ENCODE measurements at regions not wholly inside any gene's neighbourhood (a gene's known extent, or its start where the extent isn't known, plus 50 kb on each side); places are given as distances from the start of the nearest gene placed in this dataset.
"Not testable (repeated sequence)": the region's sequence is repeated elsewhere in the genome, so short reads cannot be mapped to it uniquely, and the experiment has no call there.

DNA sequence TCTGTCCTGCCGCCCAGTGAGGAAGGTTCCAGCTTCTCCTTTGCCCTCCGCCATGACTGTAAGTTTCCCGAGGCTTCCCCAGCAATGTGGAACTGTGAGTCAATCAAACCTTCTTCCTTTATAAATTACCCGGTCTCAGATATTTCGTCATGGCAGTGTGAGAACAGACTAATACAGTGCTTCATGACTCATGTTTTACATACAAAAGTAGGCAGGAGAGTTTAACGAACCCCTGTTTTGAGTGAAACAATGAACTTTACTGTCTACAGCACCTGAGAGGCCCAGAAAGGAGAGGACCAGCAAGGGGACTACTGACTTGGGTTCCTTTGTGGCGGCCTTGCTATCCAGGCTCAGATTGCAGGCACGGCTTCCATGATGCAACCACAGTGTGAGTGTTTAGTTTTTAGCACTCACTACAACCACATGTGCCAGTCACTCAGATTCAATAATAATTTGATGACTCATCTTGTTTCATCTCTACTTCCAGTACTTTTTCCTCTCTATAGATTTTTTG lies 139.1 kb upstream of the CLINT1 start:
- no peak for DNase-seq

DNA sequence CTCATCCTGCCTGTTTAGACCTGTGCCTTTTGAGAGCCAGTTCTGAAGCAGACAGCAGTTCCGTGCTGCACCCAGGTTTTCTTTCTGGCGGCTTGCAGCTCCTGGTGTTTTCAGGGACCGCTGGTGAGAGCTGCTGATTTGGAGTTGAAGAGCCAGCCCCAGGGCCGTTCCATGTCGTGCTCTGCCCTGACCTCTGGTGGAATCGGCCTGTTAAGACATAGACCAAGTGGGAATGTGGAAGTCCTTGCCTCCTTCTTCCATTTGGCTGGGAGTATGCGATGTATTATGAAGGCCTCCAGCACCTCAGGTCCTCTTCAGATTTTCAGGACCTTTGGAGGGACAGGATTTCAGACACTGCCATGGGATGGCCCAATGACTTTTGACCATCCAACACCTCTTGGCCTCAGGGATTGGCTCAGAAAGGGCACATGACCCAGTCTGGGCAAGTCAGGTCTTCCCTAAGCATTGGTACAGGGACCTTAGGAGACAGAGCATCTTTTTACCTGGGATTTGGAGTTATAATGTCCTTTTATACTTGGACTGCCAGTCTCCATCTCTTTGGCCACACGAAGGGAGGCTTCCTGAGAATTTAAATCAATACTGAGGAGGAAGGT lies 136.1 kb upstream of the CLINT1 start:
- peak; percentile 58 for DNase-seq

DNA sequence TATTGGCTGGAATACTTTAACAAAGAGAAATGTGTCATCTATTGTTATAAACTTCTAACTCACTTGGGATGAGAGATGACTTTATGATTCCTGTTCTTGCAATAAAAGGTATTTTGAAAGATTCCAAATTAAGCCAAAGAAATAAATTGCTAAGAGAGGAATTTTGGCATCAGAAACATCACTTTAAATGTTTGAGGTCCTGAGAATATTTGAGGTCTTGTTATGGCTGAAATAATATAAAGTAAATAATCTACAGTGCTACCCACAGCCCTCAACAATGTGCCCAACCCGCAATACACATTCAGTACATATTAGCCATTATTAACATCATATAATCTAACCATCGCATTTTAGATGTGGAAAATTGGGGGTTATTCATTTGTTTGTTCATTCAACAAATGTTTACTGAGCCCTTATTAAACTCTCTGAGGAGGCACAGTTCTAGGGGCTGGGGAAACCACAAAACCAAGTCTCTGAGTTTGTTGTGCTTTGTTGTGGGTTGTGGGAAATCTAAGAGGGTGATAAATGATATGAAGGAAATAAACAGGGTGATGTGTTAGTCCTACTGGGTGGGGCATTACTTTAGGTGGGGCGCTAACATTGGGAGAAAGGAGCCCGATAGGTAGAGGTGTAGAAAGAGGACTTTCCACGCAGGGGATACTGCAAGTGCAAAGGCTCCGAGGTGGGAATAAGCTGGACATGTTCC lies 135.2 kb upstream of the CLINT1 start:
- peak; percentile 9 for DNase-seq

DNA sequence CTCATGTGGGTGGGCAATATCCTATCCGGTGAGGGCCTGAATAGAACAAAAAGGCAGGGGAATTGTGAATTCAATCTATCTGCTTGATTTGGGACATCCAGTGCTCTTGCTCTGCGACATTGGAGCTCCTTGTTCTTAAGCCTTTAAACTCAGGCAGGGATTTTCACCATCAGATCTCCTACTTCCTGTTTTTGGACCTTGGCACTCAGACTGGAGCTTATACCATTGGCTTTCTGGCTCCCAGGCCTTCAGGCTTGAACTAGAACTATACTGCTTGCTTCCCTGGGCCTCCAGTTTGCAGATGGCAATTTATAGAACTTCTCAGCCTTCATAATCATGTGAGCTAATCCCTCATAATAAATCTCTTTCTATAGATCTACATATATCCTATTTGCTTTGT lies 134.3 kb upstream of the CLINT1 start:
- DNase-seq, result no peak

GRCh38 chr5:157990583-157991181 lies 131.7 kb upstream of the CLINT1 start:
- DNase-seq, result no peak

GRCh38 chr5:157989296-157989695 lies 130.4 kb upstream of the CLINT1 start:
- DNase-seq, result no peak

GRCh38 chr5:157987259-157987658 lies 128.3 kb upstream of the CLINT1 start:
- DNase-seq, result no peak

- DNase-seq, result no peak
These were observed 127.6 kb upstream of the CLINT1 start for GRCh38 chr5:157986431-157986990.

DNA sequence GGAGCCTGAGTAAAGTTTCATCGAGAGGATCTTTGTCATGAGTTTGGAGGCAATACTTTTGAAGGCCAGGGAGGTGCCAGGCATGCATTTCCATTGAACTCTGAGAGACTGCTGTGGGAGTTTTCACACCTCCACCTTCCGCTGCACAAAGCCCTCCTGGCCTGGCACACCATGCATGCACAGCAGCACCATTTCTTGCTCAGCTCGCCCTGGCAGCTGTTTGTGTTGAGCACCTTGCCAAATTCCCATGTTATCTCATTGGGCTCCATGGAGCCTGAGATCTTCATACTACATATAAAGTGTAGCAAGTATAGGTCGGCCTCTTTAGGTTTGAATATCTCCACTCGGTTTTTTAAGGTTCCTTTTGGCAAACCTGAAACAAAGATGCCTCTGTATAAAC lies 125.7 kb upstream of the CLINT1 start:
- no peak for DNase-seq

DNA sequence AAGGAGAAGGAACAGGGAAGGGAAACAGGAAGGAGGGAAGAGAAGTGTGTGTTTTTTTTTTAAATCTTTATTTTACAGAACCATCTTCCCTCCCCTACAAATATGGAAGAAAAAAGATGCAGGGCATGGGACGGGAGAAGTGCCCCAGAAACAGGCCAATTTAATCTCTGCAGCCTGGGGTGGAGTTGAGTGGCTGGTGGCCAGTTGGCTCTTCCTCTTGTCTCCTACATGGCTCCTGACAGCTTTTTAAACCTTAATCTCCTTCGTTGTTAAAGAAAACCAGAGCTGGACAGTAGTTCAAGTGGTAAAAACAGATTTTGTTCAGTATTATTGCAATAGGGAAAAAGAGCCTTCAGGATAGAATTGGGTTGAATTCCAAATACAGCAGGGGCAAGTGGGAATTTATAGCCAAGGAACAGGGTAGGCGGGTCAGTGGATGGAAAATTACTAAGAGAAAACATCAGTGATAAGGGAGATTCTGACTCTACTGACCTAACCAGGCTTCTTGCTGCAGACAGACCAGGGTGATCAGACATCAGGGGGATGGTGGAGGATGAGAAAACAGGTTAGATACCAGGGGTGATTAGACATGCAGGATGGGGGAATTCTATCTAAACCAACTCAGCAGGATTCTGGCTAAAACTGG lies 125.1 kb upstream of the CLINT1 start:
- DNase-seq, result no peak

- DNase-seq, result no peak
These were observed 119.1 kb upstream of the CLINT1 start for GRCh38 chr5:157978061-157978460.

- DNase-seq, result no peak
These were observed 117.5 kb upstream of the CLINT1 start for GRCh38 chr5:157976429-157976828.

DNA sequence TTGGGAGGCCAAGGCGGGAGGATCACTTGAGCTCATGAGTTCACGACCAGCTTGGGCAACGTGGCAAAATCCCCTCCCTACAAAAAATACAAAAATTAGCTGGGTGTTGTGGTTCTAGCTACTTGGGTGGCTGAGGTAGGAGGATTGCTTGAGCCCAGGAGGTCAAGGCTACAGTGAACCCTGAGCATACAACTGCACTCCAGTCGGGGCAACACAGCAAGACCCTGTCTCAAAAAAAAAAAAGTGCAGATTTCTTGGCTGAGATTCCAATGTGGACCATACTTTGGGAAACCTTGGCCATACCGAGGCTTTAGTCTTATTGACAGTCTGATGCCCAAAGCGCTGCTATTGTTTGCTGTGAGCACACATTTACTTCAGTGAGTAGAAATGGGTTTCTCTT lies 113.6 kb upstream of the CLINT1 start:
- DNase-seq, result no peak

DNA sequence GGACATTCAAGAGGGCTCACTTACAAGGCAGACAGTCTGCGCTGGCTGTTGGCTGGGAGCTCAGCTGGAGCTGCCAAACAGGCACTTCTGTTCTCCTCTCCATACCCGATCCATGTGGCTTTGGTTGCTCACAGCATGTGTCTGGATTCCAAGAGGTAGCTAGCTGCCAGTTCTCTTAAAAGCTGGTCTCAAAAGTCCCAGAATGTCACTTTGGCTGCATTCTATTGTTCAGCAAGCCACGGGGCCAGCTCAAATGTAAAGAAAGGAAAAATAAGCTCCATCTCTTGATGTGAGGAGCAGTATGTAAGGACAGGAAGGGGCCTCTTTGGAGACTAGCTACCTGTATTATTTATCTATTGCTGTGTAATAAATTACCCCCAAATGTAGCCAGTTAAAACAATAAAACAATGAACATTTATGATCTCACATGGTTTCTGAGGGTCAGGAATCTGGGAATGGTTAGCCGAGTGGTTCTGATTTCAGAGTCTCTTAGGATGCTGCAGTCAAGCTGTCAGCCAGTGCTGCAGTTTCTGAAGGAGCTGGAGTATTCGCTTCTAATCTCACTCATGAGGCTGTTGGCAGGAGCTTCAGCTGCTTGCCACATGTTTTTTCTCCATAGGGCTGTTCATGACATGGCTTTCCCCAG lies 112.7 kb upstream of the CLINT1 start:
- no peak for DNase-seq

GRCh38 chr5:157968570-157968969 lies 109.6 kb upstream of the CLINT1 start:
- not testable (repeated sequence) for DNase-seq

DNA sequence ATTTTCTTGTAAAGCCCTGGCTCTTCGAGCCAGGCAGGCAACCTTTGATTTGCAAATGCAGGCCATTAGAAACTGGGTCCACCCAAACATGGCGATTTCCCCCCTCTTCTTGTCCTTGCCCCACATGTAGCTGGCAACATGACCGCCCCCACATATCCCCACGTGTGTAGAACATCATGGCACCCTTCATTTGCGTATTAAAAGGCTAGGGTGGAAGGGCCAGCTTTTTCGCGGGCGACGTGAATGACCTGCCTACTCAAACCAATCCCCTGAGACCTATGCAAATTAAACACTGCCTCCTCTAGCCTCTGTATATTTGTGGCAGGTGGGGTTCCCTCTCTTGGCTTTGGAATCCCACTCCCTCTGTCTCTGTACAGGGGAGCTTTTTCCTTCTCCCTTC lies 107.0 kb upstream of the CLINT1 start:
- DNase-seq, result no peak

DNA sequence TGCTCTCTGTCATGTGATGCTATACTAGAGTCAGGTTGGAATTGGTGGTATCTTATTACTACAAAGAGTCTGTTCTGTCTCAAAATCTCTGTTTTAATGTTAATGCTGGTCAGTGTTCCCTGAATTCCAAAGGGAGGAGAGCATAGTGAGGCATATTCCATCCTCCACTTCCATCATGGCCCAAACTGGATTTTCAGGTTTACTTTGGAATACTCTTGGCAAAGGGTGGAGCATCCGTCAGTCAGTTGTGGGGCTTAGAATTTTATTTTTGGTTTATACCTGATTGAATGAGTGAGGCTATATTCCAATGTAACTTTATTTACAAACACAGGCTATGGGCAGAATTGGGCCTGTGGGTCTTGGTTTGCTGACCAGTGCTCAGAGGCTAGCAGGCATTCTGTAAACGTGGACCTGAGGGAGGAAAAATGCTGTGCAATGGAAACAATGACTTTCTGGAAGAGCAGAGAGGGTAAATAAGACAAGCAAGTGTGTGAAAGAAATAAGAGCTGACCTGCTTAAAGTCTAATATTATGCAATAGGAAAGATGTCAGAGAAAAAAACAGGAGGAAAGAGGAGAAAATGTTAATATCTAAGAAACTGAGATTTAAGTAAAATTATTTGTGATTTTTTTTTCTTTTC lies 106.2 kb upstream of the CLINT1 start:
- DNase-seq, result no peak

DNA sequence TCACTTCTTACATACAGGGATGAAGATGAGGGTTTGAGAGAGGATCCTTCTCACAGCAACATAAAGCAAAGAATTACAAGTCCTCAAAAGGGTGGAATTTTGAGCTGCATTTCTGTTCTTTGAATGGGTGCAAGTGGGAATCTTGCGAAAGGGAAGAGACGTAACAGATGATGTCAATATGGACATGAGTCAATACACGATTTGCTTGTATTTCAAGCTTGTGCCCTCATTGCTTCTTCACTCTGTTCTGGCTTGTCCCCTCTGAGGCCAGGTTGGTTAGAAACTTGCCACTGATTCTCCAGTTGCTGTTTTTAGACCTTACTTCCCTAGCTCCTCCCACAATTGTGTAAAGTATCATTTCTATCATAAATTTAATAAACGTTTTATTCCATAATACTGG lies 104.8 kb upstream of the CLINT1 start:
- DNase-seq, result no peak

- DNase-seq, result no peak
These were observed 104.3 kb upstream of the CLINT1 start for GRCh38 chr5:157963244-157963643.

- DNase-seq, result not testable (repeated sequence)
These were observed 103.7 kb upstream of the CLINT1 start for GRCh38 chr5:157962686-157963085.

DNA sequence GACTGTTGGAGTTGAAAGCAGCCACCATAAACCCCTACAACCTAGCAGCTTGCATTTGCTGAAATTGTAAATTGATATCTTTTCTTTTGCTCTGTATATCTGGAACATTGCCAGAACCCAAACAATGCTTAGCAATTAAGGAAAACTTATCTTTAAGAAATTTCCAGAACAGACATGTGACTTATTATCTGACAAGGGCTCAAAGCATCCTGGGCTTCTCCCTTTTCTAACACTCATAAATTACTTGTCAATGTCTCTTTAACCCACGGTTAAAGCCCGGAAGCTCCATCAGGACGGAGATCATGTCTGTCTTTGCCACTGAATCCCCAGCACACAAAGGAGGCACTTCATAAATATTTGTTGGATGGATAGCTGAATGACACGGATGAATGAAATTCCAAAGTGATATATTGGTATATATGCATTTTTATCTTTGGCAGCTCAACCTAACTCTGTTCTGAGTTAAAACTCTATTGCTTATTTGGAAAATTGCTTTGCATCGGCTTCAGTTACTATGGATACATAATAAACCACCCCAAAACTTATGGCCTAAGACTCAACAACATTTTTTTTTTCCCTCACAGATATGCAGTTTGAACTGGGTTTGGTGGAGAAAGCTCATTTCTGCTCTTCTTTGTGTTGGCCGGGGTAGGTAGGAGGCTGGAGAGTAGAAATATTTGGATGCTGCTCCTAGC lies 103.1 kb upstream of the CLINT1 start:
- DNase-seq, result no peak

- DNase-seq, result no peak
These were observed 102.2 kb upstream of the CLINT1 start for GRCh38 chr5:157961176-157961575.
